ENCODE measurements at regions not wholly inside any gene's neighbourhood (a gene's known extent, or its start where the extent isn't known, plus 50 kb on each side); places are given as distances from the start of the nearest gene placed in this dataset.

GRCh38 chr13:73190477-73190876, 131.7 kb downstream of the KLF5 start:
- TF ChIP-seq POLR2A (IDR thresholded peaks at IDR 0.05) = no peak
- TF ChIP-seq EP300 (IDR thresholded peaks at IDR 0.05) = no peak
- TF ChIP-seq CTCF (IDR thresholded peaks at IDR 0.05) = no peak
- no peak overlapping the region for H3K4me3 ChIP-seq
- no peaks in the 10 kb centered on the region for H3K36me3 ChIP-seq
- no peaks in the 10 kb centered on the region for H3K4me1 ChIP-seq (ENCODE audit: insufficient read depth)
- no peak for DNase-seq
- intact Hi-C loops (cut with DNase I) = no loop called here
- no peaks in the 10 kb centered on the region for H3K27me3 ChIP-seq
- no peak overlapping the region for H3K27ac ChIP-seq
- no peaks in the 10 kb centered on the region for H3K9me3 ChIP-seq
- WGBS, 3 donors = 15 to 21% (median 18%) methylated on average over 5 of the region's 5 CpGs

- no peaks in the 10 kb centered on the region for H3K4me1 ChIP-seq (ENCODE audit: insufficient read depth)
- no peaks in the 10 kb centered on the region for H3K27me3 ChIP-seq
- TF ChIP-seq CTCF (IDR thresholded peaks at IDR 0.05) (no peak), POLR2A (IDR thresholded peaks at IDR 0.05) (no peak), EP300 (IDR thresholded peaks at IDR 0.05) (no peak)
- H3K4me3 ChIP-seq = no peak overlapping the region
- no peak overlapping the region for H3K27ac ChIP-seq
- intact Hi-C loops (cut with DNase I) = no loop called here
- H3K9me3 ChIP-seq = no peaks in the 10 kb centered on the region
- H3K36me3 ChIP-seq = no peaks in the 10 kb centered on the region
- WGBS, 3 donors = 66 to 71% (median 70%) methylated on average over 8 of the region's 8 CpGs
- DNase-seq = no peak
These were observed 131.0 kb downstream of the KLF5 start for GRCh38 chr13:73189776-73190175.

GRCh38 chr13:73189362-73189761, 130.6 kb downstream of the KLF5 start:
- no peak for TF ChIP-seq EP300 (IDR thresholded peaks at IDR 0.05)
- TF ChIP-seq CTCF (IDR thresholded peaks at IDR 0.05) = no peak
- TF ChIP-seq POLR2A (IDR thresholded peaks at IDR 0.05) = no peak

GRCh38 chr13:73187106-73187505, 128.3 kb downstream of the KLF5 start:
- TF ChIP-seq CTCF (IDR thresholded peaks at IDR 0.05) (no peak), EP300 (IDR thresholded peaks at IDR 0.05) (no peak), POLR2A (IDR thresholded peaks at IDR 0.05) (no peak)
- Histone ChIP-seq H3K27ac (no peak overlapping the region), H3K4me1 (ENCODE audit: insufficient read depth) (no peaks in the 10 kb centered on the region), H3K36me3 (no peaks in the 10 kb centered on the region), H3K9me3 (no peaks in the 10 kb centered on the region), H3K27me3 (no peaks in the 10 kb centered on the region), H3K4me3 (no peak overlapping the region)
- 70 to 74% (median 73%) methylated on average over 4 of the region's 4 CpGs for WGBS, 3 donors
- intact Hi-C loops (cut with DNase I) = no loop called here
- no peak for DNase-seq

More at GRCh38 chr13:73189362-73189761, 130.6 kb downstream of the KLF5 start:
- H3K9me3 ChIP-seq = no peaks in the 10 kb centered on the region
- H3K27ac ChIP-seq = no peak overlapping the region
- no peak for DNase-seq
- no peaks in the 10 kb centered on the region for H3K4me1 ChIP-seq (ENCODE audit: insufficient read depth)
- H3K4me3 ChIP-seq = no peak overlapping the region
- intact Hi-C loops (cut with DNase I) = no loop called here
- H3K27me3 ChIP-seq = no peaks in the 10 kb centered on the region
- WGBS, 3 donors = 49 to 56% (median 54%) methylated on average over 2 of the region's 2 CpGs
- no peaks in the 10 kb centered on the region for H3K36me3 ChIP-seq

Measured in ovary (tissue), 7 donors.